Lung (tissue), 11 donors: ENCODE measurements at regions not wholly inside any gene's neighbourhood (a gene's known extent, or its start where the extent isn't known, plus 50 kb on each side); places are given as distances from the start of the nearest gene placed in this dataset.
A peak's percentile ranks its signal among the peaks of the same experiment; 100 is the strongest.

ENCODE experiments used
- ATAC-seq: fragments of 200-7000 bp; cut with Tn5 transposase; one replicate; pipeline ENCODE4 v1.9.1; 2020; ENCODE audit warnings: moderate number of reproducible peaks; ENCODE audit not compliant: insufficient read depth, low FRiP score
- DNase-seq, 3 donors: peaks; one replicate each; pipeline ENCODE4 v3.0.0-alpha.2; 2013 to 2017
- H3K27ac ChIP-seq, 2 donors: one replicate each; pipeline ENCODE4 v1.5.1; 2013; ENCODE audit warnings: mild to moderate bottlenecking in 2 of 2, moderate library complexity in 2 of 2, control low read depth in 1 of 2, inconsistent platforms in 1 of 2, low read depth in 1 of 2, low read length in 1 of 2
- H3K27me3 ChIP-seq, 3 donors: one replicate each; pipeline ENCODE4 v1.5.1; 2013; ENCODE audit warnings: low read length in 2 of 3; ENCODE audit not compliant: control insufficient read depth in 3 of 3, insufficient read depth in 3 of 3
- H3K36me3 ChIP-seq, 4 donors: one replicate each; pipeline ENCODE4 v1.5.1; 2013; ENCODE audit warnings: low read length in 4 of 4, mild to moderate bottlenecking in 1 of 4, moderate library complexity in 1 of 4; ENCODE audit not compliant: control insufficient read depth in 4 of 4, insufficient read depth in 4 of 4
- H3K4me1 ChIP-seq, 5 donors: one replicate each; pipeline ENCODE4 v1.5.1; 2013; ENCODE audit warnings: low read length in 5 of 5, mild to moderate bottlenecking in 2 of 5, moderate library complexity in 1 of 5; ENCODE audit not compliant: control insufficient read depth in 5 of 5, insufficient read depth in 5 of 5
- H3K4me3 ChIP-seq: one replicate; pipeline ENCODE4 v1.5.1; 2013; ENCODE audit warnings: mild to moderate bottlenecking, control low read depth, moderate library complexity
- H3K9ac ChIP-seq, 2 donors: one replicate each; pipeline ENCODE4 v1.5.1; 2013; ENCODE audit warnings: low read length in 2 of 2, control low read depth in 1 of 2; ENCODE audit not compliant: insufficient read depth in 1 of 2
- H3K9me3 ChIP-seq, 4 donors: one replicate each; pipeline ENCODE4 v1.5.1; 2013; ENCODE audit warnings: low read length in 3 of 4, mild to moderate bottlenecking in 1 of 4, moderate library complexity in 1 of 4; ENCODE audit not compliant: control insufficient read depth in 4 of 4, insufficient read depth in 3 of 4
- WGBS, 2 donors: extraction: QIAGEN DNeasy Blood & Tissue Kit; methylation state at CpG; one replicate each; pipeline ENCODE4 v1.1.7; 2013; 5-methylcytosine and 5-hydroxymethylcytosine counted together
- TF ChIP-seq, protein P1 (sequence below): IDR thresholded peaks from 2 replicates; pipeline ENCODE4 v1.5.1; 2012; ENCODE audit warnings: mild to moderate bottlenecking; ENCODE audit errors: control extremely low read depth, extremely low read depth
- donor health status: control.
- donor health status: control.
- donor health status: Bipolar disorder and iron deficiency.
- donor health status: healthy.
- donor health status: DM: yes; HTN: yes; CAD: no.

DNA sequence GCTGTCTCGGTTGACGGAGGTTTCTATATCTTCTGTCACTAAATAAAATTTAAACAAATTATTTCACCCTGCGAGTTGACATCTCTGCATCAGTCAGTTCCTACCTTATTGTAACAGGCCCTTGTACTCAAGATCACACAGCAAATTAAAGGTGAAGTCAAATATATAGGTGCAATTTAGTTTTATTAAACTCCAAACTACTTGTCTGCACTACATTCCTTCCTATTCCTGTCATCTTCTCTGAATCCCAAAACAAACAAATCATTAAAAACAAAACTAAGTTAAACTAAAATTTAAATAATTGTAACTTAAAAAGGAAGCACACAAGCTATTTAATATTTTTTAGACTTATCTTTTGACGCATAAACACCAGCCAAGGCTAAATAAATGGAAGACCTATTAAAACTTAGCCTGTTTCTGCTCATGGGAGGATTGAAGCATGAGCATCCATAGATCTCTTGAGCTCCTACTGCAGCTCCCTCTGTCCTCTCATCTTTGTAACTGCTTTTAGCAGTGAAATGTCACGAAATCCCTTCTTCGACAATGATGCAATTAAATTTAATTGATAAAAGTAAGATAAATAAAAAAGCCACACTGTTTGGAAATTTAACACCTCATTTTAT, 1152.3 kb upstream of the GJE1 start:
- 59 to 65% methylated on average over 6 of the region's 6 CpGs for WGBS, 2 donors
- H3K36me3 ChIP-seq = no peaks in the 10 kb centered on the region
- H3K27ac ChIP-seq = peak overlapping the region in 1 of 2 donors; percentile 56
- no peak overlapping the region for H3K4me3 ChIP-seq
- no peak for DNase-seq
- no peak overlapping the region for H3K9ac ChIP-seq
- H3K4me1 ChIP-seq = peaks cover 0 to 19% (median 3%) of the 10 kb centered on the region in 5 donors
- H3K9me3 ChIP-seq = no peaks in the 10 kb centered on the region
- TF ChIP-seq, protein P1, sequence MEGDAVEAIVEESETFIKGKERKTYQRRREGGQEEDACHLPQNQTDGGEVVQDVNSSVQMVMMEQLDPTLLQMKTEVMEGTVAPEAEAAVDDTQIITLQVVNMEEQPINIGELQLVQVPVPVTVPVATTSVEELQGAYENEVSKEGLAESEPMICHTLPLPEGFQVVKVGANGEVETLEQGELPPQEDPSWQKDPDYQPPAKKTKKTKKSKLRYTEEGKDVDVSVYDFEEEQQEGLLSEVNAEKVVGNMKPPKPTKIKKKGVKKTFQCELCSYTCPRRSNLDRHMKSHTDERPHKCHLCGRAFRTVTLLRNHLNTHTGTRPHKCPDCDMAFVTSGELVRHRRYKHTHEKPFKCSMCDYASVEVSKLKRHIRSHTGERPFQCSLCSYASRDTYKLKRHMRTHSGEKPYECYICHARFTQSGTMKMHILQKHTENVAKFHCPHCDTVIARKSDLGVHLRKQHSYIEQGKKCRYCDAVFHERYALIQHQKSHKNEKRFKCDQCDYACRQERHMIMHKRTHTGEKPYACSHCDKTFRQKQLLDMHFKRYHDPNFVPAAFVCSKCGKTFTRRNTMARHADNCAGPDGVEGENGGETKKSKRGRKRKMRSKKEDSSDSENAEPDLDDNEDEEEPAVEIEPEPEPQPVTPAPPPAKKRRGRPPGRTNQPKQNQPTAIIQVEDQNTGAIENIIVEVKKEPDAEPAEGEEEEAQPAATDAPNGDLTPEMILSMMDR = no peak
- H3K27me3 ChIP-seq = no peaks in the 10 kb centered on the region
- ATAC-seq = no peak

GRCh38 chr6:140979642-140980091, 1153.1 kb upstream of the GJE1 start:
- H3K36me3 ChIP-seq = no peaks in the 10 kb centered on the region
- H3K27ac ChIP-seq = peak overlapping the region in 1 of 2 donors; percentile 56
- ATAC-seq = peak; percentile 62
- H3K4me1 ChIP-seq = peaks cover 0 to 14% (median 3%) of the 10 kb centered on the region in 5 donors
- DNase-seq = peak; percentile 15 to 60 (median 39)
- H3K4me3 ChIP-seq = no peak overlapping the region
- H3K9ac ChIP-seq = no peak overlapping the region
- H3K27me3 ChIP-seq = no peaks in the 10 kb centered on the region
- no peaks in the 10 kb centered on the region for H3K9me3 ChIP-seq
- TF ChIP-seq, protein P1 = no peak
- WGBS, 2 donors = 35 to 48% methylated on average over 4 of the region's 4 CpGs

GRCh38 chr6:140977403-140977802, 1155.3 kb upstream of the GJE1 start:
- TF ChIP-seq, protein P1 = no peak
- no peak overlapping the region for H3K27ac ChIP-seq
- no peak overlapping the region for H3K4me3 ChIP-seq
- no peaks in the 10 kb centered on the region for H3K36me3 ChIP-seq
- DNase-seq (peak in 2 of 3 donors; percentile 80 to 86), ATAC-seq (no peak)
- H3K9me3 ChIP-seq = no peaks in the 10 kb centered on the region
- no peak overlapping the region for H3K9ac ChIP-seq
- WGBS, 2 donors = 54 to 58% methylated on average over 2 of the region's 2 CpGs
- H3K4me1 ChIP-seq = peaks cover 0 to 14% (median 3%) of the 10 kb centered on the region in 5 donors
- no peaks in the 10 kb centered on the region for H3K27me3 ChIP-seq

- Histone ChIP-seq H3K4me1 (peaks cover 0 to 14% (median 3%) of the 10 kb centered on the region in 5 donors), H3K27me3 (no peaks in the 10 kb centered on the region), H3K4me3 (no peak overlapping the region), H3K27ac (no peak overlapping the region), H3K9ac (no peak overlapping the region), H3K36me3 (no peaks in the 10 kb centered on the region), H3K9me3 (no peaks in the 10 kb centered on the region)
- DNase-seq (no peak), ATAC-seq (no peak)
- 83 to 87% methylated on average over 3 of the region's 3 CpGs for WGBS, 2 donors
- TF ChIP-seq, protein P1 = no peak
Measured at GRCh38 chr6:140976806-140977205, 1155.9 kb upstream of the GJE1 start.
